WI38 (cell line): ENCODE measurements at regions not wholly inside any gene's neighbourhood (a gene's known extent, or its start where the extent isn't known, plus 50 kb on each side); places are given as distances from the start of the nearest gene placed in this dataset.

ENCODE experiments used
- H3K4me3 ChIP-seq: 2 replicates; pipeline ENCODE4 v1.5.1; 2011; ENCODE audit warnings: low read depth, mild to moderate bottlenecking, control low read depth, low read length
- CTCF ChIP-seq: IDR thresholded peaks from 2 replicates; pipeline ENCODE4 v1.5.1; 2012; ENCODE audit warnings: low read depth, mild to moderate bottlenecking, control low read depth, low read length

- TF ChIP-seq CTCF = no peak
- H3K4me3 ChIP-seq = no peak overlapping the region
Measured at GRCh38 chr18:39870591-39870990, 2084.4 kb upstream of the PIK3C3 start.

- TF ChIP-seq CTCF = no peak
- no peak overlapping the region for H3K4me3 ChIP-seq
Measured at GRCh38 chr18:39863916-39864315, 2091.1 kb upstream of the PIK3C3 start.

- TF ChIP-seq CTCF = no peak
- no peak overlapping the region for H3K4me3 ChIP-seq
Measured at GRCh38 chr18:39862341-39862740, 2092.7 kb upstream of the PIK3C3 start.

- no peak for TF ChIP-seq CTCF
- H3K4me3 ChIP-seq = no peak overlapping the region
Measured at GRCh38 chr18:39854291-39854690, 2100.7 kb upstream of the PIK3C3 start.

- H3K4me3 ChIP-seq = no peak overlapping the region
- no peak for TF ChIP-seq CTCF
Measured at GRCh38 chr18:39846265-39846664, 2108.8 kb upstream of the PIK3C3 start.

GRCh38 chr18:39845631-39846030 is 2109.4 kb upstream of the PIK3C3 start:
- TF ChIP-seq CTCF = no peak
- H3K4me3 ChIP-seq = no peak overlapping the region

- TF ChIP-seq CTCF = no peak
- no peak overlapping the region for H3K4me3 ChIP-seq
Measured at GRCh38 chr18:39845106-39845505, 2109.9 kb upstream of the PIK3C3 start.
